ENCODE measurements at regions not wholly inside any gene's neighbourhood (a gene's known extent, or its start where the extent isn't known, plus 50 kb on each side); places are given as distances from the start of the nearest gene placed in this dataset.

GRCh38 chr17:77286641-77287431, 146.1 kb downstream of the SEC14L1 start:
- TF ChIP-seq CTCF (conservative IDR thresholded peaks at IDR 0.05): no peak
- TF ChIP-seq EZH2 (IDR thresholded peaks at IDR 0.05; ENCODE audit: low read depth): no peak
